ENCODE measurements at regions not wholly inside any gene's neighbourhood (a gene's known extent, or its start where the extent isn't known, plus 50 kb on each side); places are given as distances from the start of the nearest gene placed in this dataset.

DNA sequence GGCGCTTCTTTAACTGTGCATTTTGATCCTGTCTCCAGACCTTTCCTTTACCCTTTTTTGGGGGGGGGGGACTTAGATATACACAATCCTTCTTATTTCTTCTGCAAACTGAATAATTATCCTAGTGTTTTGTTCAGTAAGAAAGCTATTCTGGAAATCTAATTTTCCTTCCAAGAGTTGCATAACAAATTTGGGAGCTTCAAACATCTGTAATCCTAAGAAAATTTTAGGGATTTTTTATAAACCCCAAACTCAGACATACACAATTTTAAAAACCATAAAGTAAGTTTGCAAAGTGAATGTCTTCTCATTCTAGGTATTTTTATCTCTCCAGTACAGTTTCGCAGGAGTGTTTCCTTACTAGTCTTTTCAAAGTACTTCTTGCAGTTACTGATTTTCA, 182.7 kb upstream of the E2F7 start:
- Histone ChIP-seq H3K9me3 (ENCODE audit: insufficient read depth, low read length) (no peaks in the 10 kb centered on the region), H3K27me3 (ENCODE audit: insufficient read depth, insufficient read length) (no peaks in the 10 kb centered on the region), H3K36me3 (ENCODE audit: insufficient read depth, insufficient read length, low read length) (no peaks in the 10 kb centered on the region), H3K4me1 (ENCODE audit: insufficient read depth, insufficient read length) (no peaks in the 10 kb centered on the region), H3K9ac (ENCODE audit: insufficient read length, low read depth) (no peak overlapping the region), H3K4me3 (ENCODE audit: insufficient read length, low read depth) (no peak overlapping the region)
- DNase-seq (ENCODE audit: low read depth, low spot score) = no peak
- no peak for TF ChIP-seq ZNF274 (IDR thresholded peaks at IDR 0.05; ENCODE audit: low read depth, low read length)
- TF ChIP-seq YY1 (IDR thresholded peaks at IDR 0.05; ENCODE audit: insufficient read depth, insufficient read length) = no peak
- no peak for TF ChIP-seq SUZ12 (IDR thresholded peaks at IDR 0.05; ENCODE audit: extremely low read depth, insufficient read depth, insufficient read length)

DNA sequence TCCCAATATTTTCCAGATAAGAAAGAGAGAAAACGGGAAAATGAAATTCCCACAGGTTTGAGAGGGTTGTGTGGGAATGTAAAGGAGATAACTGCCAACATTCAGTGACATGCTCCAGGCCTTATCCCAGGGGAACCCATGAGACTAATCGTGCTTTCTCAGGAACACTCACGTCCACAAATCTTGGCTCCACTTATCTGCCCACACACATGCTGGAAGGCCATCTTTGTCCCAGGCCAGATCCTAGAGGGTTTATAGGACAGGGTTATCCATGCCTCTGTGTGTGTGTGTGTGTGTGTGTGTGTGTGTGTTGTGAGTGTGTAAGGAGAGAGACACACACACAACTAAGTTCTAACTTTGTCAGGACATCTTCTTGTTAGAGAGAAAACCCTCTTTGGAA, 182.2 kb upstream of the E2F7 start:
- Histone ChIP-seq H3K9me3 (ENCODE audit: insufficient read depth, low read length) (no peaks in the 10 kb centered on the region), H3K4me1 (ENCODE audit: insufficient read depth, insufficient read length) (no peaks in the 10 kb centered on the region), H3K9ac (ENCODE audit: insufficient read length, low read depth) (no peak overlapping the region), H3K36me3 (ENCODE audit: insufficient read depth, insufficient read length, low read length) (no peaks in the 10 kb centered on the region), H3K4me3 (ENCODE audit: insufficient read length, low read depth) (no peak overlapping the region), H3K27me3 (ENCODE audit: insufficient read depth, insufficient read length) (no peaks in the 10 kb centered on the region)
- DNase-seq (ENCODE audit: low read depth, low spot score) = no peak
- TF ChIP-seq YY1 (IDR thresholded peaks at IDR 0.05; ENCODE audit: insufficient read depth, insufficient read length) (no peak), SUZ12 (IDR thresholded peaks at IDR 0.05; ENCODE audit: extremely low read depth, insufficient read depth, insufficient read length) (no peak), ZNF274 (IDR thresholded peaks at IDR 0.05; ENCODE audit: low read depth, low read length) (no peak)

- no peak for DNase-seq (ENCODE audit: low read depth, low spot score)
- H3K27me3 ChIP-seq (ENCODE audit: insufficient read depth, insufficient read length) = no peaks in the 10 kb centered on the region
- H3K4me3 ChIP-seq (ENCODE audit: insufficient read length, low read depth) = no peak overlapping the region
- no peaks in the 10 kb centered on the region for H3K36me3 ChIP-seq (ENCODE audit: insufficient read depth, insufficient read length, low read length)
- no peaks in the 10 kb centered on the region for H3K9me3 ChIP-seq (ENCODE audit: insufficient read depth, low read length)
- TF ChIP-seq ZNF274 (IDR thresholded peaks at IDR 0.05; ENCODE audit: low read depth, low read length) (no peak), SUZ12 (IDR thresholded peaks at IDR 0.05; ENCODE audit: extremely low read depth, insufficient read depth, insufficient read length) (no peak), YY1 (IDR thresholded peaks at IDR 0.05; ENCODE audit: insufficient read depth, insufficient read length) (no peak)
- no peaks in the 10 kb centered on the region for H3K4me1 ChIP-seq (ENCODE audit: insufficient read depth, insufficient read length)
- H3K9ac ChIP-seq (ENCODE audit: insufficient read length, low read depth) = no peak overlapping the region
Observed at GRCh38 chr12:77243345-77243744, 178.0 kb upstream of the E2F7 start.

GRCh38 chr12:77239617-77240016, 174.2 kb upstream of the E2F7 start:
- Histone ChIP-seq H3K4me3 (ENCODE audit: insufficient read length, low read depth) (no peak overlapping the region), H3K27me3 (ENCODE audit: insufficient read depth, insufficient read length) (no peaks in the 10 kb centered on the region), H3K4me1 (ENCODE audit: insufficient read depth, insufficient read length) (no peaks in the 10 kb centered on the region), H3K36me3 (ENCODE audit: insufficient read depth, insufficient read length, low read length) (no peaks in the 10 kb centered on the region), H3K9ac (ENCODE audit: insufficient read length, low read depth) (no peak overlapping the region), H3K9me3 (ENCODE audit: insufficient read depth, low read length) (no peaks in the 10 kb centered on the region)
- no peak for DNase-seq (ENCODE audit: low read depth, low spot score)
- TF ChIP-seq SUZ12 (IDR thresholded peaks at IDR 0.05; ENCODE audit: extremely low read depth, insufficient read depth, insufficient read length) = no peak
- no peak for TF ChIP-seq ZNF274 (IDR thresholded peaks at IDR 0.05; ENCODE audit: low read depth, low read length)
- no peak for TF ChIP-seq YY1 (IDR thresholded peaks at IDR 0.05; ENCODE audit: insufficient read depth, insufficient read length)

DNA sequence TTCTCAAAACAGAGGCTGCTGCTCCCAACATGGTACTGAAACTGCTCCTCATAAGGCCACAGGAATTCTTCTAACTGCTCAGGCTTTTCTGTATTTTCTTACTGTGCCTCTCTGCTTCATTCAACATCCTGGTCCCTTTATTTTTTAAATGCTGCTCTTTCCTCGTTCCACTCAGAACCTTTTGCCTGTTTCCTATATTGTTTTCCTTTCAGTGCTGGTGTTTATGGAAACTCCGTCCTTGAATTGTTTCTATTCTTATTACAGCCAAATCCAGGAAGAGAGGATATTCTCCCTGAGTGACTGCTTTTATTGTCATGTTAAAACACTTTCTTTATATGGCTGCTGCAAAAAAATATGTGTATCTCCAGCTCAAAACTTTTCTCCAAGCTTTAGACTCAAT, 173.0 kb upstream of the E2F7 start:
- Histone ChIP-seq H3K9me3 (ENCODE audit: insufficient read depth, low read length) (no peaks in the 10 kb centered on the region), H3K4me3 (ENCODE audit: insufficient read length, low read depth) (no peak overlapping the region), H3K9ac (ENCODE audit: insufficient read length, low read depth) (no peak overlapping the region), H3K4me1 (ENCODE audit: insufficient read depth, insufficient read length) (no peaks in the 10 kb centered on the region), H3K36me3 (ENCODE audit: insufficient read depth, insufficient read length, low read length) (no peaks in the 10 kb centered on the region), H3K27me3 (ENCODE audit: insufficient read depth, insufficient read length) (no peaks in the 10 kb centered on the region)
- TF ChIP-seq ZNF274 (IDR thresholded peaks at IDR 0.05; ENCODE audit: low read depth, low read length) (no peak), SUZ12 (IDR thresholded peaks at IDR 0.05; ENCODE audit: extremely low read depth, insufficient read depth, insufficient read length) (no peak), YY1 (IDR thresholded peaks at IDR 0.05; ENCODE audit: insufficient read depth, insufficient read length) (no peak)
- DNase-seq (ENCODE audit: low read depth, low spot score) = no peak

GRCh38 chr12:77237896-77238295, 172.5 kb upstream of the E2F7 start:
- no peak overlapping the region for H3K4me3 ChIP-seq (ENCODE audit: insufficient read length, low read depth)
- no peaks in the 10 kb centered on the region for H3K36me3 ChIP-seq (ENCODE audit: insufficient read depth, insufficient read length, low read length)
- DNase-seq (ENCODE audit: low read depth, low spot score) = no peak
- no peaks in the 10 kb centered on the region for H3K4me1 ChIP-seq (ENCODE audit: insufficient read depth, insufficient read length)
- TF ChIP-seq ZNF274 (IDR thresholded peaks at IDR 0.05; ENCODE audit: low read depth, low read length) (no peak), YY1 (IDR thresholded peaks at IDR 0.05; ENCODE audit: insufficient read depth, insufficient read length) (no peak), SUZ12 (IDR thresholded peaks at IDR 0.05; ENCODE audit: extremely low read depth, insufficient read depth, insufficient read length) (no peak)
- no peak overlapping the region for H3K9ac ChIP-seq (ENCODE audit: insufficient read length, low read depth)
- H3K27me3 ChIP-seq (ENCODE audit: insufficient read depth, insufficient read length) = no peaks in the 10 kb centered on the region
- no peaks in the 10 kb centered on the region for H3K9me3 ChIP-seq (ENCODE audit: insufficient read depth, low read length)

DNA sequence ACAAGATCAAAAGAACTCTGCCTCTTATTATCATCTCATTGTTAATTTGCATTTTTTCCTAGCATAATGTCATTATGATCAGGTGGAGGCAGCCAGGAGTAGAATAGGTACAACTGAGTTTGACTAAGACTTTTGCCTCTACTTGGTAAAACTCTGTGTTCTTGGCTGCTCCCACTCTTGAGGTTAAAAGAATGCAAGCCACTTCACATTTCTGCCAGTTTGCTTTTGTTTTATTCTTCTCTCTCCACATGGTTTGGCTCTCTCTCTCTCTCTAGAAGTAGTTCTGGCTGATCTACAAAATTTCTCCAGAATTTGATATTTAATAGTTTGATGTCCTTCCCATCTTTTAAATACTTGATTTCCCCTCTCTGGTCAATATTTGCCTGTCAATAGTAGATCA, 170.7 kb upstream of the E2F7 start:
- Histone ChIP-seq H3K4me3 (ENCODE audit: insufficient read length, low read depth) (no peak overlapping the region), H3K9ac (ENCODE audit: insufficient read length, low read depth) (no peak overlapping the region), H3K27me3 (ENCODE audit: insufficient read depth, insufficient read length) (no peaks in the 10 kb centered on the region), H3K9me3 (ENCODE audit: insufficient read depth, low read length) (no peaks in the 10 kb centered on the region), H3K4me1 (ENCODE audit: insufficient read depth, insufficient read length) (no peaks in the 10 kb centered on the region), H3K36me3 (ENCODE audit: insufficient read depth, insufficient read length, low read length) (no peaks in the 10 kb centered on the region)
- no peak for DNase-seq (ENCODE audit: low read depth, low spot score)
- TF ChIP-seq SUZ12 (IDR thresholded peaks at IDR 0.05; ENCODE audit: extremely low read depth, insufficient read depth, insufficient read length) = no peak
- TF ChIP-seq YY1 (IDR thresholded peaks at IDR 0.05; ENCODE audit: insufficient read depth, insufficient read length) = no peak
- TF ChIP-seq ZNF274 (IDR thresholded peaks at IDR 0.05; ENCODE audit: low read depth, low read length) = no peak

DNA sequence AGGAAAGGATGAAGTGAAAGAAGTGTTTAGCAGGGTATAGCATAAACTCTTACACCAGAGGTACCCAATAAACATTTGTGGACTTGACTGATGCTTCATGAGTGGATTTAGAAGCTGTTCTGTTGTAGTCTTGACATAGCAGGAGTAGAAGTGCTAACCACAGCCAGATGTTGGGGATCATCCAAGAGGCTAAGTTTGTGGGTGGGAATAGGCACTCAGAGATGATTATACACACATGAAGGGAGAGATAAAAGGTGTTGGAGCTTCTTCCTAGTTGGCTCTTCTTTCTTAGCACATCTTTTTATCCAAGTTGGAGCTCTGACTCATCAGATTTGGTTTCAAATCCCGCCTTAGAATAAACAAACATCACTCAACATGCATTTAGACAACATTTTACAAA, 166.7 kb upstream of the E2F7 start:
- H3K9ac ChIP-seq (ENCODE audit: insufficient read length, low read depth) = no peak overlapping the region
- no peaks in the 10 kb centered on the region for H3K27me3 ChIP-seq (ENCODE audit: insufficient read depth, insufficient read length)
- H3K4me1 ChIP-seq (ENCODE audit: insufficient read depth, insufficient read length) = no peaks in the 10 kb centered on the region
- no peak overlapping the region for H3K4me3 ChIP-seq (ENCODE audit: insufficient read length, low read depth)
- no peak for DNase-seq (ENCODE audit: low read depth, low spot score)
- TF ChIP-seq YY1 (IDR thresholded peaks at IDR 0.05; ENCODE audit: insufficient read depth, insufficient read length) (no peak), SUZ12 (IDR thresholded peaks at IDR 0.05; ENCODE audit: extremely low read depth, insufficient read depth, insufficient read length) (no peak), ZNF274 (IDR thresholded peaks at IDR 0.05; ENCODE audit: low read depth, low read length) (no peak)
- H3K9me3 ChIP-seq (ENCODE audit: insufficient read depth, low read length) = no peaks in the 10 kb centered on the region
- no peaks in the 10 kb centered on the region for H3K36me3 ChIP-seq (ENCODE audit: insufficient read depth, insufficient read length, low read length)

Measured in NT2/D1 (cell line).